ENCODE measurements at regions not wholly inside any gene's neighbourhood (a gene's known extent, or its start where the extent isn't known, plus 50 kb on each side); places are given as distances from the start of the nearest gene placed in this dataset.

GRCh38 chr2:9755638-9756037 is 87.6 kb upstream of the TAF1B start:
- Mint-ChIP-seq H3K36me3 (no peaks in the 10 kb centered on the region), H3K4me3 (peak overlapping the region; percentile 42), H3K9me3 (no peaks in the 10 kb centered on the region), H3K27me3 (ENCODE audit: low read depth in 2 of 2) (peaks cover 0 to 32% of the 10 kb centered on the region in 2 donors), H3K4me1 (peaks cover 55 to 78% of the 10 kb centered on the region in 2 donors), H3K27ac (peak overlapping the region in 1 of 2 donors; percentile 93)
- H3K36me3 ChIP-seq (ENCODE audit: control insufficient read depth, insufficient read depth, low read length): no peaks in the 10 kb centered on the region
- WGBS (ENCODE audit: insufficient coverage): 95% methylated on average over 12 of the region's 12 CpGs
- TF ChIP-seq, protein P1, sequence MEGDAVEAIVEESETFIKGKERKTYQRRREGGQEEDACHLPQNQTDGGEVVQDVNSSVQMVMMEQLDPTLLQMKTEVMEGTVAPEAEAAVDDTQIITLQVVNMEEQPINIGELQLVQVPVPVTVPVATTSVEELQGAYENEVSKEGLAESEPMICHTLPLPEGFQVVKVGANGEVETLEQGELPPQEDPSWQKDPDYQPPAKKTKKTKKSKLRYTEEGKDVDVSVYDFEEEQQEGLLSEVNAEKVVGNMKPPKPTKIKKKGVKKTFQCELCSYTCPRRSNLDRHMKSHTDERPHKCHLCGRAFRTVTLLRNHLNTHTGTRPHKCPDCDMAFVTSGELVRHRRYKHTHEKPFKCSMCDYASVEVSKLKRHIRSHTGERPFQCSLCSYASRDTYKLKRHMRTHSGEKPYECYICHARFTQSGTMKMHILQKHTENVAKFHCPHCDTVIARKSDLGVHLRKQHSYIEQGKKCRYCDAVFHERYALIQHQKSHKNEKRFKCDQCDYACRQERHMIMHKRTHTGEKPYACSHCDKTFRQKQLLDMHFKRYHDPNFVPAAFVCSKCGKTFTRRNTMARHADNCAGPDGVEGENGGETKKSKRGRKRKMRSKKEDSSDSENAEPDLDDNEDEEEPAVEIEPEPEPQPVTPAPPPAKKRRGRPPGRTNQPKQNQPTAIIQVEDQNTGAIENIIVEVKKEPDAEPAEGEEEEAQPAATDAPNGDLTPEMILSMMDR (IDR thresholded peaks at IDR 0.05): no peak
- H3K27ac ChIP-seq (ENCODE audit: low read length): no peak overlapping the region
- H3K27me3 ChIP-seq (ENCODE audit: control insufficient read depth, insufficient read depth, low read length): no peaks in the 10 kb centered on the region
- H3K4me1 ChIP-seq (ENCODE audit: control insufficient read depth, insufficient read depth, low read length): peaks cover 59% of the 10 kb centered on the region
- ATAC-seq (no peak), DNase-seq (no peak)
- no peak overlapping the region for H3K4me3 ChIP-seq (ENCODE audit: low read length)
- H3K9me3 ChIP-seq (ENCODE audit: control insufficient read depth, insufficient read depth, low read length): no peaks in the 10 kb centered on the region
- intact Hi-C loops (cut with micrococcal nuclease): loop anchor here (2.0 kb wide), 1 partner anchor 17 kb away; no protein-coding TSS in a partner anchor

GRCh38 chr2:9756692-9757250 is 86.5 kb upstream of the TAF1B start:
- DNase-seq (no peak), ATAC-seq (no peak)
- H3K27ac Mint-ChIP-seq: peak overlapping the region in 1 of 2 donors; percentile 50
- TF ChIP-seq, protein P1 (IDR thresholded peaks at IDR 0.05): no peak
- peaks cover 0 to 32% of the 10 kb centered on the region in 2 donors for H3K27me3 Mint-ChIP-seq (ENCODE audit: low read depth in 2 of 2)
- H3K36me3 Mint-ChIP-seq: no peaks in the 10 kb centered on the region
- H3K4me3 Mint-ChIP-seq: peak overlapping the region; percentile 84
- H3K4me3 ChIP-seq (ENCODE audit: low read length): no peak overlapping the region
- peaks cover 57 to 73% of the 10 kb centered on the region in 2 donors for H3K4me1 Mint-ChIP-seq
- H3K9me3 ChIP-seq (ENCODE audit: control insufficient read depth, insufficient read depth, low read length): no peaks in the 10 kb centered on the region
- no peaks in the 10 kb centered on the region for H3K36me3 ChIP-seq (ENCODE audit: control insufficient read depth, insufficient read depth, low read length)
- no peak overlapping the region for H3K27ac ChIP-seq (ENCODE audit: low read length)
- no peaks in the 10 kb centered on the region for H3K27me3 ChIP-seq (ENCODE audit: control insufficient read depth, insufficient read depth, low read length)
- peaks cover 56% of the 10 kb centered on the region for H3K4me1 ChIP-seq (ENCODE audit: control insufficient read depth, insufficient read depth, low read length)
- intact Hi-C loops (cut with micrococcal nuclease): no loop called here
- WGBS (ENCODE audit: insufficient coverage): 94% methylated on average over 11 of the region's 11 CpGs
- H3K9me3 Mint-ChIP-seq: no peaks in the 10 kb centered on the region

- no peaks in the 10 kb centered on the region for H3K9me3 Mint-ChIP-seq
- Histone ChIP-seq H3K36me3 (ENCODE audit: control insufficient read depth, insufficient read depth, low read length) (no peaks in the 10 kb centered on the region), H3K27ac (ENCODE audit: low read length) (no peak overlapping the region), H3K4me1 (ENCODE audit: control insufficient read depth, insufficient read depth, low read length) (peaks cover 47% of the 10 kb centered on the region), H3K27me3 (ENCODE audit: control insufficient read depth, insufficient read depth, low read length) (no peaks in the 10 kb centered on the region), H3K4me3 (ENCODE audit: low read length) (peak overlapping the region; percentile 9), H3K9me3 (ENCODE audit: control insufficient read depth, insufficient read depth, low read length) (no peaks in the 10 kb centered on the region)
- H3K27ac Mint-ChIP-seq: peak overlapping the region; percentile 11 to 50
- TF ChIP-seq, protein P1 (IDR thresholded peaks at IDR 0.05): no peak
- peaks cover 0 to 32% of the 10 kb centered on the region in 2 donors for H3K27me3 Mint-ChIP-seq (ENCODE audit: low read depth in 2 of 2)
- 14% methylated on average over 25 of the region's 27 CpGs for WGBS (ENCODE audit: insufficient coverage)
- ATAC-seq (peak; percentile 45 to 74 (median 50)), DNase-seq (no peak)
- intact Hi-C loops (cut with micrococcal nuclease): no loop called here
- H3K4me1 Mint-ChIP-seq: peaks cover 48 to 64% of the 10 kb centered on the region in 2 donors
- H3K36me3 Mint-ChIP-seq: no peaks in the 10 kb centered on the region
- H3K4me3 Mint-ChIP-seq: peak overlapping the region; percentile 84
Measured at GRCh38 chr2:9757501-9758264, 85.6 kb upstream of the TAF1B start.
